ENCODE measurements at regions not wholly inside any gene's neighbourhood (a gene's known extent, or its start where the extent isn't known, plus 50 kb on each side); places are given as distances from the start of the nearest gene placed in this dataset.

DNA sequence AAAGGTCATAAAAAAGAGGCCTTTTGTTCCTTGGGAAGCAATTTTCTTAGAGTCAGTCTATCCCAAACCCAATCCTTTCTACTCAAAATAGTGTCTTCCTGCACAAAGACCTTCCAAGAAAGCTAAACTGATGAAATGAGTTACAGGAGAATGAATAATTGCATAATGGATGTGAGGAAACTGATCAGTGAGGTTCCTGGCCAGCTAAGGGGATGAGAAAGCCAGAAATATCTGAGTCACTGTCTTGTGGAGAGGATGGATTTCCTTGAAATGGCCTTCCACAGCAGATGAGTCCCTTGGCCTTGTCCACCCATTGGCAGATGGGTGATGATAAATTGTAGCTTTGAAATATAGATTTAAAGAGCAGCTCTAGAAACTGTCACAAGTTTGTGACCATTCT, 756.1 kb downstream of the DNAH5 start:
- CTCF ChIA-PET, result no interaction called here
- Mint-ChIP-seq H3K4me3 (no peak overlapping the region), H3K27me3 (ENCODE audit: low read depth) (no peaks in the 10 kb centered on the region), H3K27ac (no peak overlapping the region), H3K36me3 (no peaks in the 10 kb centered on the region), H3K4me1 (peaks cover 8% of the 10 kb centered on the region), H3K9me3 (no peaks in the 10 kb centered on the region)
- no peak for TF ChIP-seq TEAD1 (CRISPR knock-in tag; IDR thresholded peaks at IDR 0.05)
- ATAC-seq, result no peak
- no peak for DNase-seq (ENCODE audit: low spot score)
- POLR2A ChIA-PET, result no interaction called here

DNA sequence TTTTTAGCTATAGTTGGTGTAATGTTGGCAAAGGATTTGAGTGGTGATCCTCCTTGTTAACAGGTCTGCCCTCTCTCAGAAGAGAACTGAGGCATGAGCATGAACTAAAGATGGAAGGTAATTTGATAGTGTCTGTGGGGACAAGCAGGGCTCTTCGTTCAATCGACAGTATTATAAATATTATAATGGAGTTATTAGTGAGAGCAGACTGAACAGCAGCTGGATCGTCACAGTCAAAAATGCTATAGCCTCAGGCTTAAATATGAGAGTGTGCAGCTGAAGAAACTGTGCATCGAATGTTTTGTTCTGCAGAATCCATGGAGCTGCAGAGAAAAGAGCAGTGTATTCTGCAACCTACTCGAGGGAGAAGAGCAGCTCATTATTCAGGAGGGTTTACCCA, 757.3 kb downstream of the DNAH5 start:
- H3K4me3 Mint-ChIP-seq, result no peak overlapping the region
- no peak overlapping the region for H3K27ac Mint-ChIP-seq
- no peaks in the 10 kb centered on the region for H3K36me3 Mint-ChIP-seq
- ChIA-PET POLR2A (no interaction called here), CTCF (no interaction called here)
- H3K27me3 Mint-ChIP-seq (ENCODE audit: low read depth), result no peaks in the 10 kb centered on the region
- no peaks in the 10 kb centered on the region; the same call in 1 of the 2 replicates for H3K9me3 Mint-ChIP-seq
- DNase-seq (ENCODE audit: low spot score) (no peak), ATAC-seq (no peak)
- TF ChIP-seq, protein P1, sequence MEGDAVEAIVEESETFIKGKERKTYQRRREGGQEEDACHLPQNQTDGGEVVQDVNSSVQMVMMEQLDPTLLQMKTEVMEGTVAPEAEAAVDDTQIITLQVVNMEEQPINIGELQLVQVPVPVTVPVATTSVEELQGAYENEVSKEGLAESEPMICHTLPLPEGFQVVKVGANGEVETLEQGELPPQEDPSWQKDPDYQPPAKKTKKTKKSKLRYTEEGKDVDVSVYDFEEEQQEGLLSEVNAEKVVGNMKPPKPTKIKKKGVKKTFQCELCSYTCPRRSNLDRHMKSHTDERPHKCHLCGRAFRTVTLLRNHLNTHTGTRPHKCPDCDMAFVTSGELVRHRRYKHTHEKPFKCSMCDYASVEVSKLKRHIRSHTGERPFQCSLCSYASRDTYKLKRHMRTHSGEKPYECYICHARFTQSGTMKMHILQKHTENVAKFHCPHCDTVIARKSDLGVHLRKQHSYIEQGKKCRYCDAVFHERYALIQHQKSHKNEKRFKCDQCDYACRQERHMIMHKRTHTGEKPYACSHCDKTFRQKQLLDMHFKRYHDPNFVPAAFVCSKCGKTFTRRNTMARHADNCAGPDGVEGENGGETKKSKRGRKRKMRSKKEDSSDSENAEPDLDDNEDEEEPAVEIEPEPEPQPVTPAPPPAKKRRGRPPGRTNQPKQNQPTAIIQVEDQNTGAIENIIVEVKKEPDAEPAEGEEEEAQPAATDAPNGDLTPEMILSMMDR (IDR thresholded peaks at IDR 0.05), result no peak
- TF ChIP-seq NFYB (CRISPR knock-in tag; conservative IDR thresholded peaks at IDR 0.05; ENCODE audit: low read depth) (no peak), ZNF423 (CRISPR knock-in tag; IDR thresholded peaks at IDR 0.05) (no peak), ZNF138 (CRISPR knock-in tag; conservative IDR thresholded peaks at IDR 0.05) (no peak), SMAD4 (CRISPR knock-in tag; IDR thresholded peaks at IDR 0.05) (no peak), NFE2L1 (CRISPR knock-in tag; IDR thresholded peaks at IDR 0.05) (no peak), CBFB (CRISPR knock-in tag; IDR thresholded peaks at IDR 0.05; ENCODE audit: low read depth) (no peak), ZNF317 (CRISPR knock-in tag; IDR thresholded peaks at IDR 0.05; ENCODE audit: borderline replicate concordance, low read depth) (no peak)
- TF ChIP-seq, protein P2, sequence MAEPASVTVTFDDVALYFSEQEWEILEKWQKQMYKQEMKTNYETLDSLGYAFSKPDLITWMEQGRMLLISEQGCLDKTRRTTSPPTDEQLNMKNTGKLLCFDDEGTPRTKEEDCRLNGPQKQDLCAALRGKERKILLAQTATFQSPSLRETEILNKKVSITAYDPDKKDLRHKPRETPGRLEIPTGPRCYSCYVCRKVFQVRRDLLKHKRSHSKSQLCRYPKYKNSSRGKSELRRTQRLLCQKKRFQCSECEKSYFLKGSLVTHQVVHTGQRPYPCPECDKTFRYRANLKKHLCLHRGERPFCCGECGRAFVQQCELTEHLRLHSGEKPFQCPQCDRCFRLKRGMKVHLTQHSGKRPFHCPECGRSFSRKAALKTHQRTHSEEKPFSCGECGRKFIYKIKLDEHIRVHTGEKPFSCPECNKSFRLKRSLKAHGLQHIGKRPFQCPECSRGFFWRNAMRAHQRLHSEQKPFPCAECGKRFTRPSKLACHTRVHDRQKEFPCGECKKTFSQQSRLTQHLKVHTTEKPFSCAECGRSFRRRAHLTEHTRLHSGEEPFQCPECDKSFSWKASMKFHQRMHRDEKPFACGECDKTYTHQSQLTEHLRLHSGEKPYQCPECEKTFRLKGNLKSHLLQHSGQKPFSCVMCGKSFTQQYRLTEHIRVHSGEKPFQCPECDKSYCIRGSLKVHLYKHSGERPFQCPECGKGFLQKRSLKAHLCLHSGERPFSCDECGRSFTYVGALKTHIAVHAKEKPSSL (CRISPR knock-in tag; conservative IDR thresholded peaks at IDR 0.05), result no peak
- H3K4me1 Mint-ChIP-seq, result peaks cover 8% of the 10 kb centered on the region

DNA sequence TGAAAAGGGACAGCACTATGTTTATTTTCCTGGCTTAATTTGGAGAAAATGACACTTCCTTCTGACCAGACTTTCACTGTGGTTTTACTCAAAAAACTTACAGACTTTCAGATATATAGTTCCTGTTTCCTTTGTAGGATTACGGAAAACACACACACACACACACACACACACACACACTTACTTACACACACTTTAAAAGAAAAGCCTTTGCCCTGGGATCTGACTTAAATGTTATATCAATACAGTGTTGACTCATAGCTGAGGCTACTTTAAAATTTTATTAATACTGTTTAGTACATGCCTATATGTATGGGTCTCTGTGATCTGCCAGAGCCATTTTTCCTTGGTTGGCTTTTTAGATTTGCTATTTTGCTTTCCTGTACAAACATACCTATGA, 758.3 kb downstream of the DNAH5 start:
- no peak for TF ChIP-seq CREM (CRISPR knock-in tag; IDR thresholded peaks at IDR 0.05)
- ChIA-PET POLR2A (no interaction called here), CTCF (no interaction called here)
- ATAC-seq (no peak), DNase-seq (ENCODE audit: low spot score) (no peak)
- no peak overlapping the region for H3K27ac Mint-ChIP-seq
- H3K4me3 Mint-ChIP-seq, result no peak overlapping the region
- H3K9me3 Mint-ChIP-seq, result no peaks in the 10 kb centered on the region; the same call in 1 of the 2 replicates
- H3K36me3 Mint-ChIP-seq, result no peaks in the 10 kb centered on the region
- H3K4me1 Mint-ChIP-seq, result peaks cover 8% of the 10 kb centered on the region
- H3K27me3 Mint-ChIP-seq (ENCODE audit: low read depth), result no peaks in the 10 kb centered on the region

DNA sequence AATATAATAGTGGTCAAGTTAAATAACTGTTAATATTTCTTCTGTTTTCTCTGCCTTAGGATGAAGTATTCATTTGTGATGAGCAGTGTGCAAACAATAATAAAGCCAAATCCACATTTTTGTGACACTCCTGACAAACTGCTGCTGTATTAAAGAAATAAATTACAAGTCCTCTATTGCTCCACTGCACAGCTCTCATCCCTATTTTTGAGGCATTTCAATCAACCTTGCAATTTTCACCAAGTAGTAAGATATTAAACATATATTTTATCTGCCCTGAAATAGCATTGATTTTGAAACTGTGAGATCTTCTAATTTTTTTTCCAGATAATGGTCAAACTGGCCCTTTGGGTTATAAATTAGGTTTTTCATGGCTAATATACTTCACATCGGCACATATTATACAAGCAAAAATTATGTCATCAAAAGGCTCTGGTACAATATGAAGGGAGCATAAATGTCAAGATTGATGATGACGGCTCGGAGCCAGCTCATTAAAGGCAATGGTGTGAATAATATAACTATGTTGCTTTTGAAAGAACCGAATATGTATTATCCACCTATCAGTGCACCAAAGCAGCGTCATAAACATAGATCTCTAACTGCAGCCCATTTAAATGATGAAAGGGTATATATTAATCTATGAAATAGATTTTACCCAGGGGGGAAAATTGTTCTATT, 764.9 kb downstream of the DNAH5 start:
- H3K36me3 Mint-ChIP-seq, result no peaks in the 10 kb centered on the region
- no peak for DNase-seq (ENCODE audit: low spot score)
- H3K4me3 Mint-ChIP-seq, result no peak overlapping the region
- H3K9me3 Mint-ChIP-seq, result no peaks in the 10 kb centered on the region; the same call in 1 of the 2 replicates
- POLR2A ChIA-PET, result no interaction called here
- no peak overlapping the region for H3K27ac Mint-ChIP-seq
- no peaks in the 10 kb centered on the region for H3K4me1 Mint-ChIP-seq
- H3K27me3 Mint-ChIP-seq (ENCODE audit: low read depth), result no peaks in the 10 kb centered on the region
- CTCF ChIA-PET, result no interaction called here
- TF ChIP-seq, protein P3, sequence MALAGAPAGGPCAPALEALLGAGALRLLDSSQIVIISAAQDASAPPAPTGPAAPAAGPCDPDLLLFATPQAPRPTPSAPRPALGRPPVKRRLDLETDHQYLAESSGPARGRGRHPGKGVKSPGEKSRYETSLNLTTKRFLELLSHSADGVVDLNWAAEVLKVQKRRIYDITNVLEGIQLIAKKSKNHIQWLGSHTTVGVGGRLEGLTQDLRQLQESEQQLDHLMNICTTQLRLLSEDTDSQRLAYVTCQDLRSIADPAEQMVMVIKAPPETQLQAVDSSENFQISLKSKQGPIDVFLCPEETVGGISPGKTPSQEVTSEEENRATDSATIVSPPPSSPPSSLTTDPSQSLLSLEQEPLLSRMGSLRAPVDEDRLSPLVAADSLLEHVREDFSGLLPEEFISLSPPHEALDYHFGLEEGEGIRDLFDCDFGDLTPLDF (CRISPR knock-in tag; IDR thresholded peaks at IDR 0.05), result no peak
- TF ChIP-seq, protein P4, sequence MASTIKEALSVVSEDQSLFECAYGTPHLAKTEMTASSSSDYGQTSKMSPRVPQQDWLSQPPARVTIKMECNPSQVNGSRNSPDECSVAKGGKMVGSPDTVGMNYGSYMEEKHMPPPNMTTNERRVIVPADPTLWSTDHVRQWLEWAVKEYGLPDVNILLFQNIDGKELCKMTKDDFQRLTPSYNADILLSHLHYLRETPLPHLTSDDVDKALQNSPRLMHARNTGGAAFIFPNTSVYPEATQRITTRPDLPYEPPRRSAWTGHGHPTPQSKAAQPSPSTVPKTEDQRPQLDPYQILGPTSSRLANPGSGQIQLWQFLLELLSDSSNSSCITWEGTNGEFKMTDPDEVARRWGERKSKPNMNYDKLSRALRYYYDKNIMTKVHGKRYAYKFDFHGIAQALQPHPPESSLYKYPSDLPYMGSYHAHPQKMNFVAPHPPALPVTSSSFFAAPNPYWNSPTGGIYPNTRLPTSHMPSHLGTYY (CRISPR knock-in tag; IDR thresholded peaks at IDR 0.05), result no peak
- TF ChIP-seq, protein P5, sequence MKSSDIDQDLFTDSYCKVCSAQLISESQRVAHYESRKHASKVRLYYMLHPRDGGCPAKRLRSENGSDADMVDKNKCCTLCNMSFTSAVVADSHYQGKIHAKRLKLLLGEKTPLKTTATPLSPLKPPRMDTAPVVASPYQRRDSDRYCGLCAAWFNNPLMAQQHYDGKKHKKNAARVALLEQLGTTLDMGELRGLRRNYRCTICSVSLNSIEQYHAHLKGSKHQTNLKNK (CRISPR knock-in tag; IDR thresholded peaks at IDR 0.05), result no peak
- no peak for TF ChIP-seq FOXJ3 (CRISPR knock-in tag; IDR thresholded peaks at IDR 0.05; ENCODE audit: borderline replicate concordance)
- no peak for ATAC-seq

All from WTC11 (cell line).